HEK293T (cell line): ENCODE measurements at regions not wholly inside any gene's neighbourhood (a gene's known extent, or its start where the extent isn't known, plus 50 kb on each side); places are given as distances from the start of the nearest gene placed in this dataset.
"Not testable (repeated sequence)": the region's sequence is repeated elsewhere in the genome, so short reads cannot be mapped to it uniquely, and the experiment has no call there.

Source experiments
- ARNT ChIP-seq: fragments of 450-650 bp; IDR thresholded peaks from 2 replicates; pipeline ENCODE4 v1.6.1; 2017; ENCODE audit warnings: mild to moderate bottlenecking
- BHLHE40 ChIP-seq: fragments of 450-650 bp; IDR thresholded peaks from 2 replicates; pipeline ENCODE4 v1.6.1; 2016; ENCODE audit warnings: mild to moderate bottlenecking, moderate library complexity, borderline replicate concordance
- CTBP1 ChIP-seq: fragments of 450-650 bp; IDR thresholded peaks from 2 replicates; pipeline ENCODE4 v1.6.1; 2016; ENCODE audit warnings: borderline replicate concordance
- ELF4 ChIP-seq: fragments of 450-650 bp; IDR thresholded peaks from 2 replicates; pipeline ENCODE4 v1.6.1; 2017; ENCODE audit warnings: antibody characterized with exemption
- FOXA1 ChIP-seq: fragments of 450-650 bp; IDR thresholded peaks from 2 replicates; pipeline ENCODE4 v1.6.1; 2016; ENCODE audit warnings: mild to moderate bottlenecking
- FOXK2 ChIP-seq: fragments of 450-650 bp; IDR thresholded peaks from 2 replicates; pipeline ENCODE4 v1.6.1; 2016; ENCODE audit warnings: mild to moderate bottlenecking
- FOXM1 ChIP-seq: fragments of 450-650 bp; IDR thresholded peaks from 2 replicates; pipeline ENCODE4 v1.6.1; 2017; ENCODE audit warnings: mild to moderate bottlenecking, borderline replicate concordance
- HDGF ChIP-seq: fragments of 450-650 bp; IDR thresholded peaks from 2 replicates; pipeline ENCODE4 v1.6.1; 2017; ENCODE audit warnings: antibody characterized with exemption, borderline replicate concordance
- LEF1 ChIP-seq: fragments of 450-650 bp; IDR thresholded peaks from 2 replicates; pipeline ENCODE4 v1.6.1; 2017; ENCODE audit warnings: mild to moderate bottlenecking, borderline replicate concordance
- NFRKB ChIP-seq: fragments of 450-650 bp; IDR thresholded peaks from 2 replicates; pipeline ENCODE4 v1.6.1; 2016; ENCODE audit warnings: mild to moderate bottlenecking, moderate library complexity
- SP1 ChIP-seq: fragments of 450-650 bp; IDR thresholded peaks from 2 replicates; pipeline ENCODE4 v1.6.1; 2017
- SUZ12 ChIP-seq: fragments of 450-650 bp; IDR thresholded peaks from 2 replicates; pipeline ENCODE4 v1.6.1; 2016; ENCODE audit warnings: mild to moderate bottlenecking
- TARDBP ChIP-seq: fragments of 450-650 bp; IDR thresholded peaks from 2 replicates; pipeline ENCODE4 v1.6.1; 2016

DNA sequence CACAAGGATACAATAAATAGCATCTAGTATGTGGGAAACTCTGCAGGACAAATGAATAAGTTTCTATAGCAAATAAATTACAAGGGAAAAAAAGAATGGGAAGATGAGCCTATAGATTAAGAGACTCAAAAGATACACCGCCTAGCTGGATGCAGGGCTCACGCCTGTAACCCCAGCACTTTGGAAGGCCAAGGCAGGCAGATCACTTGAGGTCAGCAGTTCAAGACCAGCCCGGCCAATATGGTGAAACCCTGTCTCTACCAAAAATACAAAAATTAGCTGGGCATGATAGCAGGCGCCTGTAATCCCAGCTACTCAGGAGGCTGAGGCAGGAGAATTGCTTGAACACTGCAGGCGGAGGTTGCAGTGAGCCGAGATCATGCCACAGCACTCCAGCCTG, 95.1 kb upstream of the BARHL2 start:
- TF ChIP-seq BHLHE40, FOXA1, SUZ12, ARNT, FOXM1, TARDBP, LEF1, NFRKB, CTBP1, SP1, FOXK2, HDGF, ELF4: not testable (repeated sequence)
